Caco-2 (cell line): ENCODE measurements at regions not wholly inside any gene's neighbourhood (a gene's known extent, or its start where the extent isn't known, plus 50 kb on each side); places are given as distances from the start of the nearest gene placed in this dataset.
"Not testable (repeated sequence)": the region's sequence is repeated elsewhere in the genome, so short reads cannot be mapped to it uniquely, and the experiment has no call there.

Source experiments
- BruUV-seq: library from RNA; stranded (reverse); fragments of 400-500 nt; replicated peaks from 2 replicates; lab custom pipeline; 2021; lab: Mats Ljungman, UMichigan
- CTCF ChIA-PET: fragments of 300-600 bp; sonication (Branson Sonifier 250); formaldehyde crosslinking; loops from one replicate; lab custom pipeline; 2022; ENCODE audit warnings: antibody characterized with exemption; lab: Charles Lee
- POLR2A ChIA-PET: fragments of 300-600 bp; sonication (Branson Sonifier 250); formaldehyde crosslinking; loops from one replicate; lab custom pipeline; 2022; ENCODE audit warnings: antibody characterized with exemption; lab: Charles Lee
- DNase-seq, 2 experiments: peaks; one replicate each; pipeline versions ENCODE4 v3.0.0 to v3.0.0-alpha.2; 2020 to 2022
- H3K27me3 ChIP-seq: replicated peaks from 2 replicates; pipeline ENCODE4 v1.6.0; 2011; ENCODE audit warnings: low read length; ENCODE audit not compliant: control insufficient read depth, insufficient read depth
- H3K36me3 ChIP-seq: 2 replicates; pipeline ENCODE4 v1.5.1; 2011; ENCODE audit warnings: low read length; ENCODE audit not compliant: control insufficient read depth, insufficient read depth
- H3K4me1 ChIP-seq: fragments of 250-450 bp; sonication (Bioruptor Pico); 2 replicates; pipeline ENCODE4 v1.5.1; 2020; ENCODE audit warnings: mild to moderate bottlenecking
- H3K4me3 ChIP-seq: 2 replicates; pipeline ENCODE4 v1.5.1; 2011; ENCODE audit warnings: low read depth, mild to moderate bottlenecking, control low read depth, low read length
- H3K9me3 ChIP-seq: fragments of 250-450 bp; sonication (Bioruptor Pico); 2 replicates; pipeline ENCODE4 v1.5.1; 2020; ENCODE audit warnings: mild to moderate bottlenecking, moderate library complexity
- H3K27ac Mint-ChIP-seq: one replicate; pipeline ENCODE4 v1.8.0; 2022; ENCODE audit warnings: mixed read lengths; ENCODE audit not compliant: unreplicated experiment
- H3K27me3 Mint-ChIP-seq: one replicate; pipeline ENCODE4 v1.8.0; 2022; ENCODE audit warnings: mixed read lengths; ENCODE audit not compliant: insufficient read depth, unreplicated experiment
- H3K36me3 Mint-ChIP-seq: one replicate; pipeline ENCODE4 v1.8.0; 2022; ENCODE audit warnings: mild to moderate bottlenecking, mixed read lengths; ENCODE audit not compliant: insufficient read depth, unreplicated experiment
- H3K4me1 Mint-ChIP-seq: one replicate; pipeline ENCODE4 v1.8.0; 2022; ENCODE audit warnings: low read depth, mixed read lengths; ENCODE audit not compliant: unreplicated experiment
- H3K4me3 Mint-ChIP-seq: one replicate; pipeline ENCODE4 v1.8.0; 2022; ENCODE audit warnings: mild to moderate bottlenecking, moderate library complexity, mixed read lengths; ENCODE audit not compliant: unreplicated experiment
- H3K9me3 Mint-ChIP-seq: one replicate; pipeline ENCODE4 v1.8.0; 2022; ENCODE audit warnings: mixed read lengths; ENCODE audit not compliant: unreplicated experiment
- intact Hi-C: fragments of 100-400 bp; cut with micrococcal nuclease; formaldehyde crosslinking; loops from one replicate; pipeline ENCODE4 v1.10.0; 2022; ENCODE audit not compliant: unreplicated experiment
- TF ChIP-seq, protein P1 (sequence below), 2 experiments: fragments of 200-600 bp in 1 of 2; IDR thresholded peaks; 1 replicate in 1 of 2; 2 replicates in 1 of 2; pipeline versions ENCODE4 v1.5.1 to v1.8.0; 2011 to 2022; ENCODE audit warnings: antibody characterized with exemption in 1 of 2, control low read depth in 1 of 2, inconsistent platforms in 1 of 2, low read depth in 1 of 2, low read length in 1 of 2, mild to moderate bottlenecking in 1 of 2, moderate library complexity in 1 of 2; ENCODE audit not compliant: insufficient read depth in 1 of 2, severe bottlenecking in 1 of 2, unreplicated experiment in 1 of 2

DNA sequence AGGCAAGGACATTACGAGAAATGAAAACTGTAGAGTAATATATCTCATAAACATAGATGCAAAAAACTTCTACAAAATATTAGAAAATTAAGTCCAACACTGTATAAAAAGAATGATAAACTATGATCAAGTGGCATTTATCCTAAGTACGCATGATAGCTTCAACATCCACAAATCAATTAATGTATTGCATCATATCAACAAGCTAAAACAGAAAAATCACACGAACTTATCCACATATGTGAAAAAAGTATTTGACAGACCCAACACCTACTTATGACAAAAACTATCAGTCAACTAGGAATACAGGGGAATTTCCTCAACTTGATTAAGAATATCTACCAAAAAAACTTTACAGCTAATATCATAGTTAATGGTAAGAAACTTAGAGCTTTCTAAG, 129.9 kb upstream of the ALG10 start:
- no peak for DNase-seq
- no peaks in the 10 kb centered on the region for H3K4me1 ChIP-seq
- Mint-ChIP-seq H3K27ac (no peak overlapping the region), H3K4me3 (no peak overlapping the region), H3K4me1 (no peaks in the 10 kb centered on the region), H3K36me3 (no peaks in the 10 kb centered on the region), H3K9me3 (no peaks in the 10 kb centered on the region), H3K27me3 (peaks cover 3% of the 10 kb centered on the region)
- intact Hi-C loops = no loop called here
- no TSS peak for BruUV-seq
- ChIA-PET POLR2A (no interaction called here), CTCF (no interaction called here)
- TF ChIP-seq, protein P1, sequence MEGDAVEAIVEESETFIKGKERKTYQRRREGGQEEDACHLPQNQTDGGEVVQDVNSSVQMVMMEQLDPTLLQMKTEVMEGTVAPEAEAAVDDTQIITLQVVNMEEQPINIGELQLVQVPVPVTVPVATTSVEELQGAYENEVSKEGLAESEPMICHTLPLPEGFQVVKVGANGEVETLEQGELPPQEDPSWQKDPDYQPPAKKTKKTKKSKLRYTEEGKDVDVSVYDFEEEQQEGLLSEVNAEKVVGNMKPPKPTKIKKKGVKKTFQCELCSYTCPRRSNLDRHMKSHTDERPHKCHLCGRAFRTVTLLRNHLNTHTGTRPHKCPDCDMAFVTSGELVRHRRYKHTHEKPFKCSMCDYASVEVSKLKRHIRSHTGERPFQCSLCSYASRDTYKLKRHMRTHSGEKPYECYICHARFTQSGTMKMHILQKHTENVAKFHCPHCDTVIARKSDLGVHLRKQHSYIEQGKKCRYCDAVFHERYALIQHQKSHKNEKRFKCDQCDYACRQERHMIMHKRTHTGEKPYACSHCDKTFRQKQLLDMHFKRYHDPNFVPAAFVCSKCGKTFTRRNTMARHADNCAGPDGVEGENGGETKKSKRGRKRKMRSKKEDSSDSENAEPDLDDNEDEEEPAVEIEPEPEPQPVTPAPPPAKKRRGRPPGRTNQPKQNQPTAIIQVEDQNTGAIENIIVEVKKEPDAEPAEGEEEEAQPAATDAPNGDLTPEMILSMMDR (IDR thresholded peaks at IDR 0.05; ENCODE audit: insufficient read depth in 1 of 2, low read depth in 1 of 2, low read length in 1 of 2, severe bottlenecking in 1 of 2, unreplicated experiment in 1 of 2) = no peak
- H3K4me3 ChIP-seq = no peak overlapping the region
- no peaks in the 10 kb centered on the region; the same call in 1 of the 2 replicates for H3K27me3 ChIP-seq
- H3K9me3 ChIP-seq = no peaks in the 10 kb centered on the region
- no peaks in the 10 kb centered on the region for H3K36me3 ChIP-seq

DNA sequence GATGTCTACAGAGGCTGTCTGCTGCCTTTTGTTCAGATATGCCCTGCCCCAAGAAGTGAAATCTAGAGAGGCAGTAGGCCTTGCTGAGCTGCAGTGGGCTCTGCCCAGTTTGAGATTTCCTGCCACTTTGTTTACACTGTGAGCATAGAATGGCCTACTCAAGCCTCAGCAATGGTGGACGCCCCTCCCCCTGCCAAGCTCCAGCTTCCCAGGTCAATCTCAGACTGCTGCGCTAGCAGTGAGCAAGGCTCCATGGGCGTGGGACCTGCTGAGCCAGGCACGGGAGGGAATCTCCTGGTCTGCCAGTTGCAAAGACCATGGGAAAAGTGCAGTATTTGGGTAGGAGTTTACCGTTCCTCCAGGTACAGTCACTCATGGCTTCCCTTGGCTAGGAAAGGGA, 101.8 kb upstream of the ALG10 start:
- POLR2A ChIA-PET, H3K9me3 ChIP-seq, H3K27ac Mint-ChIP-seq, BruUV-seq, H3K9me3 Mint-ChIP-seq, H3K36me3 Mint-ChIP-seq, H3K4me3 ChIP-seq, H3K4me1 Mint-ChIP-seq, H3K4me1 ChIP-seq, H3K4me3 Mint-ChIP-seq, H3K27me3 ChIP-seq, H3K27me3 Mint-ChIP-seq, H3K36me3 ChIP-seq, intact Hi-C loops, CTCF ChIA-PET: not testable (repeated sequence)
- peak in 1 of 2 experiments; percentile 30 for DNase-seq

DNA sequence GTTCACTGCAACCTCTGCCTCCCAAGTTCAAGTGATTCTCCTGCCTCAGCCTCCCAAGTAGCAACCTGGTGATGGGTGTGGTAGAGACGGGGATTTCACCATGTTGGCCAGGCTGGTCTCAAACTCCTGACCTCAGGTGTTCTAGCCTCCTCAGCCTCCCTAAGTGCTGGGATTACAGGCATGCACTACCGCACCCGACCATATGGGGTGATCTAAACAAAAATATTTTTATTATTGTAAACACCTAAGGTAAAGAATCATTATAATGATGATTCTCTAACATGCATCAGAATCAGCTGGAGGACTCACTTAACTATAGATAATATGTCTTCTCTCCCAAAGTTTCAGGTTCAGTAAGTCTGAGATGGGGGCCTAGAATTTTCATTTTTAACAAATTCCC, 96.2 kb upstream of the ALG10 start:
- Mint-ChIP-seq H3K4me1 (no peaks in the 10 kb centered on the region), H3K27ac (no peak overlapping the region), H3K27me3 (no peaks in the 10 kb centered on the region), H3K4me3 (no peak overlapping the region), H3K36me3 (no peaks in the 10 kb centered on the region), H3K9me3 (peaks cover 14% of the 10 kb centered on the region)
- no TSS peak for BruUV-seq
- DNase-seq = no peak
- intact Hi-C loops = no loop called here
- Histone ChIP-seq H3K27me3 (no peaks in the 10 kb centered on the region), H3K9me3 (peaks cover 8% of the 10 kb centered on the region; the same call in 1 of the 2 replicates), H3K4me3 (no peak overlapping the region), H3K36me3 (no peaks in the 10 kb centered on the region), H3K4me1 (no peaks in the 10 kb centered on the region)
- CTCF ChIA-PET = no interaction called here
- POLR2A ChIA-PET = no interaction called here
- TF ChIP-seq, protein P1 (IDR thresholded peaks at IDR 0.05; ENCODE audit: insufficient read depth in 1 of 2, low read depth in 1 of 2, low read length in 1 of 2, severe bottlenecking in 1 of 2, unreplicated experiment in 1 of 2) = peak in 1 of 2 experiments; percentile 35

DNA sequence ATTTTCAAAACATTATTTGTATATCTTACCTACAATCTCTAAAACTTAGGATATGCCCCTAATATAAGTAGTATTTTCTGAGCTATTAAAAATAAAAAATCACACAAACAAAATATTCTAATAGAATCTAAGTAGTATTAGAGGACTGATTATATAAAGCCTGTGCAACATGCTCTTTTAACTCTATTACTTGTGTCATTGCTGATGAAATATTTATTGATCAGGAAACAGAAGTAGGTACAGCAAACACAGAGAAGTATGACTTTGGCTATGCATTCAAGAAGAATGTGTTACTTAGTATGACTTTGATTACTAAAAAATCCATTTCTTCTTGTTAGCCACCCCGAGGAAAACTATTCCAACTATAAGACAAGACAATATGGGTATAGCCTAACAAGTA, 84.6 kb upstream of the ALG10 start:
- H3K9me3 ChIP-seq, H3K36me3 ChIP-seq, H3K4me3 Mint-ChIP-seq, H3K27ac Mint-ChIP-seq, intact Hi-C loops, DNase-seq, H3K27me3 ChIP-seq, H3K27me3 Mint-ChIP-seq, H3K4me1 ChIP-seq, H3K4me1 Mint-ChIP-seq, H3K4me3 ChIP-seq, POLR2A ChIA-PET, H3K36me3 Mint-ChIP-seq, CTCF ChIA-PET, BruUV-seq: not testable (repeated sequence)
- H3K9me3 Mint-ChIP-seq = peaks cover 11% of the 10 kb centered on the region
